Naive thymus-derived CD4-positive, alpha-beta T cell (primary cell): ENCODE measurements at regions not wholly inside any gene's neighbourhood (a gene's known extent, or its start where the extent isn't known, plus 50 kb on each side); places are given as distances from the start of the nearest gene placed in this dataset.

Source experiments
- ATAC-seq: fragments of 150-1000 bp; cut with Tn5 transposase; 2 replicates; pipeline ENCODE4 v1.10.0; 2021; ENCODE audit warnings: mild to moderate bottlenecking, moderate library complexity
- CTCF ChIA-PET: fragments of 350-600 bp; sonication (Branson Sonifier 250); formaldehyde crosslinking; loops from one replicate; lab custom pipeline; 2021; ENCODE audit warnings: antibody characterized with exemption; lab: Charles Lee
- POLR2A ChIA-PET: fragments of 350-600 bp; sonication (Branson Sonifier 250); formaldehyde crosslinking; loops from one replicate; lab custom pipeline; 2021; ENCODE audit warnings: antibody characterized with exemption, inconsistent platforms; lab: Charles Lee
- DNase-seq, 9 donors: peaks; one replicate each; pipeline versions ENCODE4 v3.0.0 to v3.0.0-alpha.2; 2020 to 2022; ENCODE audit warnings: mixed read lengths in 1 of 9
- H3K27ac ChIP-seq: one replicate; pipeline ENCODE4 v1.7.0; 2013; ENCODE audit warnings: mild to moderate bottlenecking, low read depth, low read length, moderate library complexity
- H3K27me3 ChIP-seq, 2 donors: one replicate each; pipeline ENCODE4 v1.7.0; 2013; ENCODE audit warnings: low read length in 2 of 2, mild to moderate bottlenecking in 2 of 2, moderate library complexity in 2 of 2; ENCODE audit not compliant: control insufficient read depth in 2 of 2, insufficient read depth in 2 of 2
- H3K36me3 ChIP-seq, 3 experiments: 1 replicate in 2 of 3; 2 replicates in 1 of 3; pipeline ENCODE4 v1.7.0; 2013; ENCODE audit warnings: low read length in 3 of 3, mild to moderate bottlenecking in 3 of 3, moderate library complexity in 1 of 3; ENCODE audit not compliant: insufficient read depth in 3 of 3, control insufficient read depth in 2 of 3
- H3K4me1 ChIP-seq, 2 donors: one replicate each; pipeline ENCODE4 v1.7.0; 2013; ENCODE audit warnings: low read length in 2 of 2, mild to moderate bottlenecking in 2 of 2, moderate library complexity in 1 of 2; ENCODE audit not compliant: control insufficient read depth in 2 of 2, insufficient read depth in 2 of 2
- H3K4me3 ChIP-seq: 2 replicates; pipeline ENCODE4 v1.7.0; 2013; ENCODE audit warnings: mild to moderate bottlenecking, low read length
- H3K9me3 ChIP-seq, 3 experiments: 1 replicate in 2 of 3; 2 replicates in 1 of 3; pipeline ENCODE4 v1.7.0; 2013; ENCODE audit warnings: low read length in 3 of 3; ENCODE audit not compliant: control insufficient read depth in 2 of 3
- H3K27ac Mint-ChIP-seq, 9 donors: one replicate each; pipeline ENCODE4 v1.8.0; 2020 to 2022; ENCODE audit warnings: mixed read lengths in 9 of 9, mild to moderate bottlenecking in 8 of 9, moderate library complexity in 5 of 9, inconsistent platforms in 2 of 9
- H3K27me3 Mint-ChIP-seq, 5 donors: one replicate each; pipeline ENCODE4 v1.8.0; 2021 to 2022; ENCODE audit warnings: mixed read lengths in 5 of 5, mild to moderate bottlenecking in 1 of 5
- H3K36me3 Mint-ChIP-seq, 5 donors: one replicate each; pipeline ENCODE4 v1.8.0; 2020 to 2022; ENCODE audit warnings: mixed read lengths in 5 of 5, mild to moderate bottlenecking in 3 of 5, inconsistent platforms in 1 of 5
- H3K4me1 Mint-ChIP-seq, 7 donors: one replicate each; pipeline ENCODE4 v1.8.0; 2020 to 2022; ENCODE audit warnings: mixed read lengths in 7 of 7, mild to moderate bottlenecking in 3 of 7, inconsistent platforms in 1 of 7
- H3K4me3 Mint-ChIP-seq, 10 donors: one replicate each; pipeline ENCODE4 v1.8.0; 2020 to 2022; ENCODE audit warnings: mild to moderate bottlenecking in 10 of 10, mixed read lengths in 10 of 10, moderate library complexity in 6 of 10, inconsistent platforms in 2 of 10
- H3K9me3 Mint-ChIP-seq, 11 donors: one replicate each; pipeline ENCODE4 v1.8.0; 2020 to 2022; ENCODE audit warnings: mixed read lengths in 11 of 11, mild to moderate bottlenecking in 4 of 11, inconsistent platforms in 1 of 11, moderate library complexity in 1 of 11
- intact Hi-C, 2 donors: fragments of 100-400 bp; cut with micrococcal nuclease; formaldehyde crosslinking; loops; one replicate each; pipeline ENCODE4 v1.15.1; 2023

- Histone ChIP-seq H3K9me3 (no peaks in the 10 kb centered on the region), H3K4me3 (no peak overlapping the region), H3K27me3 (no peaks in the 10 kb centered on the region), H3K36me3 (no peaks in the 10 kb centered on the region), H3K27ac (no peak overlapping the region), H3K4me1 (no peaks in the 10 kb centered on the region)
- ChIA-PET CTCF (no interaction called here), POLR2A (no interaction called here)
- peaks cover 0 to 9% (median 5%) of the 10 kb centered on the region in 11 donors for H3K9me3 Mint-ChIP-seq
- no peaks in the 10 kb centered on the region for H3K4me1 Mint-ChIP-seq
- DNase-seq: no peak
- no peaks in the 10 kb centered on the region for H3K27me3 Mint-ChIP-seq
- H3K27ac Mint-ChIP-seq: no peak overlapping the region
- no peak overlapping the region for H3K4me3 Mint-ChIP-seq
- H3K36me3 Mint-ChIP-seq: no peaks in the 10 kb centered on the region
- intact Hi-C loops: no loop called here
- ATAC-seq: no peak
Measured at GRCh38 chr11:37038911-37039310, 440.9 kb upstream of the RAG2 start.

GRCh38 chr11:37026741-37027140 lies 428.7 kb upstream of the RAG2 start:
- Mint-ChIP-seq H3K36me3 (no peaks in the 10 kb centered on the region), H3K27me3 (no peaks in the 10 kb centered on the region), H3K4me3 (no peak overlapping the region), H3K9me3 (peaks cover 0 to 14% (median 7%) of the 10 kb centered on the region in 11 donors), H3K4me1 (no peaks in the 10 kb centered on the region), H3K27ac (no peak overlapping the region)
- H3K36me3 ChIP-seq: no peaks in the 10 kb centered on the region
- no peak for ATAC-seq
- CTCF ChIA-PET: no interaction called here
- H3K4me3 ChIP-seq: no peak overlapping the region
- intact Hi-C loops: no loop called here
- H3K4me1 ChIP-seq: no peaks in the 10 kb centered on the region
- no peak overlapping the region for H3K27ac ChIP-seq
- no peak for DNase-seq
- no peaks in the 10 kb centered on the region for H3K9me3 ChIP-seq
- H3K27me3 ChIP-seq: no peaks in the 10 kb centered on the region
- POLR2A ChIA-PET: no interaction called here

GRCh38 chr11:37026326-37026725 lies 428.3 kb upstream of the RAG2 start:
- Histone ChIP-seq H3K27ac (no peak overlapping the region), H3K36me3 (no peaks in the 10 kb centered on the region), H3K4me1 (no peaks in the 10 kb centered on the region), H3K4me3 (no peak overlapping the region), H3K27me3 (no peaks in the 10 kb centered on the region), H3K9me3 (no peaks in the 10 kb centered on the region)
- intact Hi-C loops: no loop called here
- H3K27me3 Mint-ChIP-seq: no peaks in the 10 kb centered on the region
- no peaks in the 10 kb centered on the region for H3K4me1 Mint-ChIP-seq
- DNase-seq (no peak), ATAC-seq (no peak)
- CTCF ChIA-PET: no interaction called here
- POLR2A ChIA-PET: no interaction called here
- peaks cover 0 to 11% (median 5%) of the 10 kb centered on the region in 11 donors for H3K9me3 Mint-ChIP-seq
- H3K36me3 Mint-ChIP-seq: no peaks in the 10 kb centered on the region
- H3K4me3 Mint-ChIP-seq: no peak overlapping the region
- H3K27ac Mint-ChIP-seq: no peak overlapping the region

DNA sequence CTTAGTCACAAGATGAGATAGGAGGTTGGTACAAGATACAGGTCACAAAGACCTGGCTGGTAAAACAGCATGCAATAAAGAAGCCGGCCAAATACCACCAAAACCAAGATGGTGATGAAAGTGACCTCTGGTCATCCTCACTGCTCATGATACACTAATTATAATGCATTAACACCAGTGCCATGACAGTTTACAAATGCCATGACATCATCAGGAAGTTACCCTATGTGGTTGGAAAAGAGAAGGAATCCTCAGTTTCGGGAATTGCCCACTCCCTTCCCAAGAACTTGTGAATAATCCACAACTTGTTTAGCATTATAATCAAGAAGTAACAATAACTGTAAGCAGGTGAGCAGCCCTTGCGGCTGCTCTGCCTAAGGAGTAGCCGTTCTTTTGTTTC lies 408.5 kb upstream of the RAG2 start:
- Mint-ChIP-seq H3K9me3 (peaks cover 0 to 11% (median 4%) of the 10 kb centered on the region in 11 donors), H3K4me3 (no peak overlapping the region), H3K4me1 (no peaks in the 10 kb centered on the region), H3K27me3 (no peaks in the 10 kb centered on the region), H3K36me3 (no peaks in the 10 kb centered on the region), H3K27ac (no peak overlapping the region)
- intact Hi-C loops: loop anchor here in 1 of 2 donors (10.0 kb wide), 1 partner anchor 1788 kb away; no protein-coding TSS in a partner anchor
- POLR2A ChIA-PET: no interaction called here
- ATAC-seq: no peak
- Histone ChIP-seq H3K27me3 (no peaks in the 10 kb centered on the region), H3K4me1 (no peaks in the 10 kb centered on the region), H3K27ac (no peak overlapping the region), H3K4me3 (no peak overlapping the region), H3K36me3 (no peaks in the 10 kb centered on the region), H3K9me3 (no peaks in the 10 kb centered on the region)
- no peak for DNase-seq
- CTCF ChIA-PET: no interaction called here

DNA sequence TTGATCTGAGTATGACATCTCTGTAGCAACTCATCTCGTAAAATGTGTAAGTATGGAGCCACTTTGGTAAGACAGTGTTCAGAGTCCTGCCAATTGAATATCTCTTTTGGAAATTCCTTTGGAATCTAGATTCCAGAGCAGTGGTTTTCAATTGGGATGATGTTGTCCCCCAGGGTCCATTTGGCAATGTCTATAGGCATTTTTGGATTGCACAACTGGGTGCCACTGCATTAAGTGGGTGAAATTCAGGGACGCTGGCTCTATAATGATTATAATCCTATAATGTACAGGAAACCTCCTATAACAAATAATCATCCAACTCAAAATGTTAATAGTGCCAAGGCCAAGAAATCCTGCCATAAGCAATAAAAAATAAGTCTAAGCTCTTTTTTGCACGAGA lies 404.8 kb upstream of the RAG2 start:
- Histone ChIP-seq H3K36me3 (no peaks in the 10 kb centered on the region), H3K4me1 (no peaks in the 10 kb centered on the region), H3K27me3 (no peaks in the 10 kb centered on the region), H3K27ac (no peak overlapping the region), H3K9me3 (no peaks in the 10 kb centered on the region), H3K4me3 (no peak overlapping the region)
- H3K4me1 Mint-ChIP-seq: no peaks in the 10 kb centered on the region
- H3K27ac Mint-ChIP-seq: no peak overlapping the region
- DNase-seq (no peak), ATAC-seq (no peak)
- no peaks in the 10 kb centered on the region for H3K36me3 Mint-ChIP-seq
- no peaks in the 10 kb centered on the region for H3K27me3 Mint-ChIP-seq
- intact Hi-C loops: loop anchor here in 1 of 2 donors (10.0 kb wide), 1 partner anchor 1792 kb away; no protein-coding TSS in a partner anchor
- POLR2A ChIA-PET: no interaction called here
- CTCF ChIA-PET: no interaction called here
- no peak overlapping the region for H3K4me3 Mint-ChIP-seq
- H3K9me3 Mint-ChIP-seq: peaks cover 0 to 11% (median 3%) of the 10 kb centered on the region in 11 donors

DNA sequence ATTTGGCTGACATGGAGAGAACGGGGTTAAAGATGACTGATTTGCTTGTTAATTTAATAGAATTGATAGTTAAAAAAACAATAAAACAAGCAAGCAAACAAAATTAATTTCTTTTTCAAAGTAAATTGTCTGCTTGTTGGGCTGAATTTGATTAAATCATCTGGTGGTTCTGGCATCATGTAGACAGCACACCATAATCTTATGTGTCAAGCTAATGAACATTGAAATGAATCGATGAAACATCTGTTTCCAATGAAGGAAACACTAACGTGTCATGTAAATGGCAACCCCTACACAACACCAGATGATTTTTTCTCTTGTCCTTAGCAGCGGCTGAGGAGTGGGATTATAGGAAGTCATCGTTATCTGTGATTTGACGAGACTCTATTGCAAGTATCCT lies 399.6 kb upstream of the RAG2 start:
- H3K27me3 Mint-ChIP-seq: no peaks in the 10 kb centered on the region
- POLR2A ChIA-PET: no interaction called here

GRCh38 chr11:36996795-36997194 lies 398.8 kb upstream of the RAG2 start:
- ATAC-seq (no peak), DNase-seq (no peak)
- no peaks in the 10 kb centered on the region for H3K27me3 Mint-ChIP-seq
- intact Hi-C loops: no loop called here
- H3K4me1 ChIP-seq: no peaks in the 10 kb centered on the region
- no peaks in the 10 kb centered on the region for H3K36me3 Mint-ChIP-seq
- H3K4me3 ChIP-seq: no peak overlapping the region
- H3K27ac ChIP-seq: no peak overlapping the region
- H3K36me3 ChIP-seq: no peaks in the 10 kb centered on the region
- peaks cover 0 to 10% (median 6%) of the 10 kb centered on the region in 11 donors for H3K9me3 Mint-ChIP-seq
- H3K4me3 Mint-ChIP-seq: no peak overlapping the region
- H3K27ac Mint-ChIP-seq: no peak overlapping the region
- no peaks in the 10 kb centered on the region for H3K27me3 ChIP-seq
- ChIA-PET POLR2A (no interaction called here), CTCF (no interaction called here)
- no peaks in the 10 kb centered on the region for H3K9me3 ChIP-seq
- H3K4me1 Mint-ChIP-seq: no peaks in the 10 kb centered on the region

More for the DNA sequence above, 399.6 kb upstream of the RAG2 start:
- no peak for DNase-seq
- Mint-ChIP-seq H3K4me1 (no peaks in the 10 kb centered on the region), H3K27ac (no peak overlapping the region), H3K4me3 (no peak overlapping the region), H3K36me3 (no peaks in the 10 kb centered on the region), H3K9me3 (peaks cover 0 to 10% (median 6%) of the 10 kb centered on the region in 11 donors)
- no peaks in the 10 kb centered on the region for H3K9me3 ChIP-seq
- intact Hi-C loops: no loop called here
- no peaks in the 10 kb centered on the region for H3K36me3 ChIP-seq
- CTCF ChIA-PET: no interaction called here
- H3K4me3 ChIP-seq: no peak overlapping the region
- no peaks in the 10 kb centered on the region for H3K27me3 ChIP-seq
- no peak overlapping the region for H3K27ac ChIP-seq
- no peaks in the 10 kb centered on the region for H3K4me1 ChIP-seq
- no peak for ATAC-seq
